ENCODE measurements at regions not wholly inside any gene's neighbourhood (a gene's known extent, or its start where the extent isn't known, plus 50 kb on each side); places are given as distances from the start of the nearest gene placed in this dataset.

GRCh38 chr6:71556141-71556540, 267.5 kb downstream of the OGFRL1 start:
- no peaks in the 10 kb centered on the region for H3K27me3 Mint-ChIP-seq (ENCODE audit: low read depth)
- DNase-seq (ENCODE audit: low spot score) = no peak
- H3K9me3 Mint-ChIP-seq = peaks cover 23% of the 10 kb centered on the region
- H3K4me1 Mint-ChIP-seq (ENCODE audit: low read depth) = no peaks in the 10 kb centered on the region
- H3K4me3 Mint-ChIP-seq = no peak overlapping the region
- H3K36me3 Mint-ChIP-seq (ENCODE audit: low read depth) = no peaks in the 10 kb centered on the region
- H3K27ac Mint-ChIP-seq = no peak overlapping the region

- Mint-ChIP-seq H3K4me3 (no peak overlapping the region), H3K27me3 (ENCODE audit: low read depth) (no peaks in the 10 kb centered on the region), H3K36me3 (ENCODE audit: low read depth) (no peaks in the 10 kb centered on the region), H3K27ac (no peak overlapping the region), H3K4me1 (ENCODE audit: low read depth) (no peaks in the 10 kb centered on the region), H3K9me3 (peaks cover 20% of the 10 kb centered on the region)
- no peak for DNase-seq (ENCODE audit: low spot score)
These were observed 270.4 kb downstream of the OGFRL1 start for GRCh38 chr6:71558974-71559373.

- DNase-seq (ENCODE audit: low spot score) = no peak
- H3K27me3 Mint-ChIP-seq (ENCODE audit: low read depth) = no peaks in the 10 kb centered on the region
- H3K27ac Mint-ChIP-seq = no peak overlapping the region
- H3K36me3 Mint-ChIP-seq (ENCODE audit: low read depth) = no peaks in the 10 kb centered on the region
- no peak overlapping the region for H3K4me3 Mint-ChIP-seq
- H3K9me3 Mint-ChIP-seq = no peaks in the 10 kb centered on the region
- H3K4me1 Mint-ChIP-seq (ENCODE audit: low read depth) = no peaks in the 10 kb centered on the region
These were observed 279.0 kb downstream of the OGFRL1 start for GRCh38 chr6:71567562-71567961.

- H3K27ac Mint-ChIP-seq = no peak overlapping the region
- H3K36me3 Mint-ChIP-seq (ENCODE audit: low read depth) = no peaks in the 10 kb centered on the region
- H3K4me1 Mint-ChIP-seq (ENCODE audit: low read depth) = no peaks in the 10 kb centered on the region
- no peak overlapping the region for H3K4me3 Mint-ChIP-seq
- DNase-seq (ENCODE audit: low spot score) = no peak
- no peaks in the 10 kb centered on the region for H3K9me3 Mint-ChIP-seq
- H3K27me3 Mint-ChIP-seq (ENCODE audit: low read depth) = no peaks in the 10 kb centered on the region
These were observed 289.2 kb downstream of the OGFRL1 start for GRCh38 chr6:71577766-71578165.

GRCh38 chr6:71579902-71580301, 291.3 kb downstream of the OGFRL1 start:
- DNase-seq (ENCODE audit: low spot score) = no peak
- Mint-ChIP-seq H3K9me3 (peaks cover 3% of the 10 kb centered on the region), H3K27ac (no peak overlapping the region), H3K4me1 (ENCODE audit: low read depth) (no peaks in the 10 kb centered on the region), H3K4me3 (no peak overlapping the region), H3K27me3 (ENCODE audit: low read depth) (no peaks in the 10 kb centered on the region), H3K36me3 (ENCODE audit: low read depth) (no peaks in the 10 kb centered on the region)

GRCh38 chr6:71582820-71583219, 294.2 kb downstream of the OGFRL1 start:
- Mint-ChIP-seq H3K36me3 (ENCODE audit: low read depth) (no peaks in the 10 kb centered on the region), H3K27me3 (ENCODE audit: low read depth) (no peaks in the 10 kb centered on the region), H3K4me1 (ENCODE audit: low read depth) (no peaks in the 10 kb centered on the region), H3K9me3 (peaks cover 3% of the 10 kb centered on the region), H3K4me3 (no peak overlapping the region), H3K27ac (no peak overlapping the region)
- DNase-seq (ENCODE audit: low spot score) = no peak

- H3K9me3 Mint-ChIP-seq = peaks cover 3% of the 10 kb centered on the region
- no peak overlapping the region for H3K4me3 Mint-ChIP-seq
- H3K27me3 Mint-ChIP-seq (ENCODE audit: low read depth) = no peaks in the 10 kb centered on the region
- no peak overlapping the region for H3K27ac Mint-ChIP-seq
- H3K36me3 Mint-ChIP-seq (ENCODE audit: low read depth) = no peaks in the 10 kb centered on the region
- H3K4me1 Mint-ChIP-seq (ENCODE audit: low read depth) = no peaks in the 10 kb centered on the region
- no peak for DNase-seq (ENCODE audit: low spot score)
These were observed 296.3 kb downstream of the OGFRL1 start for GRCh38 chr6:71584712-71585436.

- no peak for DNase-seq (ENCODE audit: low spot score)
- Mint-ChIP-seq H3K36me3 (ENCODE audit: low read depth) (no peaks in the 10 kb centered on the region), H3K4me1 (ENCODE audit: low read depth) (no peaks in the 10 kb centered on the region), H3K27ac (no peak overlapping the region), H3K9me3 (peaks cover 3% of the 10 kb centered on the region), H3K27me3 (ENCODE audit: low read depth) (no peaks in the 10 kb centered on the region), H3K4me3 (no peak overlapping the region)
These were observed 296.9 kb downstream of the OGFRL1 start for GRCh38 chr6:71585472-71585871.

- Mint-ChIP-seq H3K27ac (no peak overlapping the region), H3K4me3 (no peak overlapping the region), H3K4me1 (ENCODE audit: low read depth) (no peaks in the 10 kb centered on the region), H3K36me3 (ENCODE audit: low read depth) (no peaks in the 10 kb centered on the region), H3K27me3 (ENCODE audit: low read depth) (no peaks in the 10 kb centered on the region), H3K9me3 (no peaks in the 10 kb centered on the region)
- no peak for DNase-seq (ENCODE audit: low spot score)
These were observed 297.9 kb upstream of the RIMS1 start for GRCh38 chr6:71588490-71588889.

GRCh38 chr6:71589254-71589653, 297.1 kb upstream of the RIMS1 start:
- H3K4me3 Mint-ChIP-seq = no peak overlapping the region
- DNase-seq (ENCODE audit: low spot score) = no peak
- no peaks in the 10 kb centered on the region for H3K27me3 Mint-ChIP-seq (ENCODE audit: low read depth)
- H3K36me3 Mint-ChIP-seq (ENCODE audit: low read depth) = no peaks in the 10 kb centered on the region
- H3K9me3 Mint-ChIP-seq = no peaks in the 10 kb centered on the region
- H3K4me1 Mint-ChIP-seq (ENCODE audit: low read depth) = no peaks in the 10 kb centered on the region
- H3K27ac Mint-ChIP-seq = no peak overlapping the region

GRCh38 chr6:71592643-71593042, 293.7 kb upstream of the RIMS1 start:
- H3K4me3 Mint-ChIP-seq = no peak overlapping the region
- no peak for DNase-seq (ENCODE audit: low spot score)
- H3K36me3 Mint-ChIP-seq (ENCODE audit: low read depth) = no peaks in the 10 kb centered on the region
- no peaks in the 10 kb centered on the region for H3K4me1 Mint-ChIP-seq (ENCODE audit: low read depth)
- H3K27ac Mint-ChIP-seq = no peak overlapping the region
- H3K9me3 Mint-ChIP-seq = no peaks in the 10 kb centered on the region
- no peaks in the 10 kb centered on the region for H3K27me3 Mint-ChIP-seq (ENCODE audit: low read depth)

GRCh38 chr6:71599359-71599758, 287.0 kb upstream of the RIMS1 start:
- Mint-ChIP-seq H3K27ac (no peak overlapping the region), H3K27me3 (ENCODE audit: low read depth) (no peaks in the 10 kb centered on the region), H3K4me1 (ENCODE audit: low read depth) (no peaks in the 10 kb centered on the region)

GRCh38 chr6:71602385-71603007, 283.9 kb upstream of the RIMS1 start:
- H3K27me3 Mint-ChIP-seq (ENCODE audit: low read depth) = no peaks in the 10 kb centered on the region
- no peaks in the 10 kb centered on the region for H3K9me3 Mint-ChIP-seq
- no peaks in the 10 kb centered on the region for H3K36me3 Mint-ChIP-seq (ENCODE audit: low read depth)
- no peak for DNase-seq (ENCODE audit: low spot score)
- no peak overlapping the region for H3K27ac Mint-ChIP-seq
- H3K4me3 Mint-ChIP-seq = no peak overlapping the region
- H3K4me1 Mint-ChIP-seq (ENCODE audit: low read depth) = no peaks in the 10 kb centered on the region

More at GRCh38 chr6:71599359-71599758, 287.0 kb upstream of the RIMS1 start:
- DNase-seq (ENCODE audit: low spot score) = no peak
- Mint-ChIP-seq H3K4me3 (no peak overlapping the region), H3K9me3 (no peaks in the 10 kb centered on the region), H3K36me3 (ENCODE audit: low read depth) (no peaks in the 10 kb centered on the region)

- Mint-ChIP-seq H3K4me1 (ENCODE audit: low read depth) (no peaks in the 10 kb centered on the region), H3K27me3 (ENCODE audit: low read depth) (no peaks in the 10 kb centered on the region), H3K27ac (no peak overlapping the region), H3K9me3 (no peaks in the 10 kb centered on the region), H3K4me3 (no peak overlapping the region), H3K36me3 (ENCODE audit: low read depth) (no peaks in the 10 kb centered on the region)
- no peak for DNase-seq (ENCODE audit: low spot score)
These were observed 283.3 kb upstream of the RIMS1 start for GRCh38 chr6:71603021-71603420.

- no peak overlapping the region for H3K4me3 Mint-ChIP-seq
- no peaks in the 10 kb centered on the region for H3K27me3 Mint-ChIP-seq (ENCODE audit: low read depth)
- DNase-seq (ENCODE audit: low spot score) = no peak
- no peaks in the 10 kb centered on the region for H3K4me1 Mint-ChIP-seq (ENCODE audit: low read depth)
- H3K36me3 Mint-ChIP-seq (ENCODE audit: low read depth) = no peaks in the 10 kb centered on the region
- H3K27ac Mint-ChIP-seq = no peak overlapping the region
- H3K9me3 Mint-ChIP-seq = no peaks in the 10 kb centered on the region
These were observed 277.7 kb upstream of the RIMS1 start for GRCh38 chr6:71608646-71609045.

All from T-helper 2 cell treated with Interferon-gamma antibody and Interleukin-4, amounts not matched to agents 5 μg/mL and 100 μg/mL, for 36 hours (primary cell).